ENCODE measurements at regions not wholly inside any gene's neighbourhood (a gene's known extent, or its start where the extent isn't known, plus 50 kb on each side); places are given as distances from the start of the nearest gene placed in this dataset.

DNA sequence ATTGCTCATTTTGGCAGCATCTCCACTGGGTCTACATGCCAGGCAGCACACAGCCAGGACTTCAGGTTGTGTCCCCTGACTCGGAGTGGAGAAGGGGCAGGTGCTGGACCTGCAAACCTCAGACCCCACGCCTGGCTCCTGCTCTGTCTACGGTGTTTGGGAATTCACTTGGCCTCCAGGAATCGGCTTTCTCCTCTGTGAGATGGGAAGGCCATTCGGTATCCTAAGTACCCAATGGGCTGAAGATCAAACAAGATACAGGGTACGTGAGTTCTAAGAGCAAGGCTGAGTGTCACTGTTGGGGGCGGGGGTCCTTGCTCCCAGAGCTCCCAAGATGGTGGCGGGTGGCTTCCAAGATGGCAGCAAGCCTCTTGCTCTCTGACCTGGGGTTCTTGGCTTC lies 73.2 kb upstream of the EN2 start:
- TF ChIP-seq, protein P1, sequence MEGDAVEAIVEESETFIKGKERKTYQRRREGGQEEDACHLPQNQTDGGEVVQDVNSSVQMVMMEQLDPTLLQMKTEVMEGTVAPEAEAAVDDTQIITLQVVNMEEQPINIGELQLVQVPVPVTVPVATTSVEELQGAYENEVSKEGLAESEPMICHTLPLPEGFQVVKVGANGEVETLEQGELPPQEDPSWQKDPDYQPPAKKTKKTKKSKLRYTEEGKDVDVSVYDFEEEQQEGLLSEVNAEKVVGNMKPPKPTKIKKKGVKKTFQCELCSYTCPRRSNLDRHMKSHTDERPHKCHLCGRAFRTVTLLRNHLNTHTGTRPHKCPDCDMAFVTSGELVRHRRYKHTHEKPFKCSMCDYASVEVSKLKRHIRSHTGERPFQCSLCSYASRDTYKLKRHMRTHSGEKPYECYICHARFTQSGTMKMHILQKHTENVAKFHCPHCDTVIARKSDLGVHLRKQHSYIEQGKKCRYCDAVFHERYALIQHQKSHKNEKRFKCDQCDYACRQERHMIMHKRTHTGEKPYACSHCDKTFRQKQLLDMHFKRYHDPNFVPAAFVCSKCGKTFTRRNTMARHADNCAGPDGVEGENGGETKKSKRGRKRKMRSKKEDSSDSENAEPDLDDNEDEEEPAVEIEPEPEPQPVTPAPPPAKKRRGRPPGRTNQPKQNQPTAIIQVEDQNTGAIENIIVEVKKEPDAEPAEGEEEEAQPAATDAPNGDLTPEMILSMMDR (IDR thresholded peaks at IDR 0.05): no peak
- no peak for TF ChIP-seq POLR2A (IDR thresholded peaks at IDR 0.05)
